GM19372 (cell line): ENCODE measurements at regions not wholly inside any gene's neighbourhood (a gene's known extent, or its start where the extent isn't known, plus 50 kb on each side); places are given as distances from the start of the nearest gene placed in this dataset.

Source experiments
- ATAC-seq: cut with Tn5 transposase; IDR thresholded peaks from one replicate; pipeline ENCODE4 v1.9.1; 2021; ENCODE audit warnings: mild to moderate bottlenecking, low read depth, moderate library complexity; ENCODE audit not compliant: unreplicated experiment

GRCh38 chr3:55413236-55413635 is 73.9 kb downstream of the WNT5A start:
- ATAC-seq = no peak

- ATAC-seq = no peak
Observed at GRCh38 chr3:55412545-55412944, 74.6 kb downstream of the WNT5A start.

GRCh38 chr3:55409806-55410205 is 77.3 kb downstream of the WNT5A start:
- no peak for ATAC-seq

- ATAC-seq = no peak
Observed at GRCh38 chr3:55408193-55408826, 78.8 kb downstream of the WNT5A start.

- no peak for ATAC-seq
Observed at GRCh38 chr3:55407426-55407820, 79.7 kb downstream of the WNT5A start.

- no peak for ATAC-seq
Observed at GRCh38 chr3:55406696-55407425, 80.2 kb downstream of the WNT5A start.

- no peak for ATAC-seq
Observed at GRCh38 chr3:55405436-55405835, 81.7 kb downstream of the WNT5A start.

GRCh38 chr3:55402886-55403609 is 84.1 kb downstream of the WNT5A start:
- no peak for ATAC-seq

GRCh38 chr3:55380561-55380960 is 106.5 kb downstream of the WNT5A start:
- ATAC-seq = no peak

GRCh38 chr3:55376753-55377347 is 110.3 kb downstream of the WNT5A start:
- no peak for ATAC-seq

- ATAC-seq = no peak
Observed at GRCh38 chr3:55373423-55373822, 113.7 kb downstream of the WNT5A start.

- ATAC-seq = no peak
Observed at GRCh38 chr3:55370272-55370671, 116.8 kb downstream of the WNT5A start.

GRCh38 chr3:55369141-55369847 is 117.8 kb downstream of the WNT5A start:
- ATAC-seq = no peak

GRCh38 chr3:55368366-55368765 is 118.7 kb downstream of the WNT5A start:
- ATAC-seq = no peak

GRCh38 chr3:55367384-55367783 is 119.7 kb downstream of the WNT5A start:
- no peak for ATAC-seq

- no peak for ATAC-seq
Observed at GRCh38 chr3:55364421-55364820, 122.7 kb downstream of the WNT5A start.

GRCh38 chr3:55362210-55362960 is 124.7 kb downstream of the WNT5A start:
- no peak for ATAC-seq

- ATAC-seq = no peak
Observed at GRCh38 chr3:55357796-55358195, 129.3 kb downstream of the WNT5A start.

- ATAC-seq = no peak
Observed at GRCh38 chr3:55352668-55353067, 134.4 kb downstream of the WNT5A start.

- ATAC-seq = no peak
Observed at GRCh38 chr3:55349851-55350250, 137.3 kb downstream of the WNT5A start.
